GM21723 (cell line): ENCODE measurements at regions not wholly inside any gene's neighbourhood (a gene's known extent, or its start where the extent isn't known, plus 50 kb on each side); places are given as distances from the start of the nearest gene placed in this dataset.
A peak's percentile ranks its signal among the peaks of the same experiment; 100 is the strongest.

ENCODE experiments used
- ATAC-seq: cut with Tn5 transposase; IDR thresholded peaks from one replicate; pipeline ENCODE4 v1.9.1; 2021; ENCODE audit warnings: mild to moderate bottlenecking, moderate library complexity; ENCODE audit not compliant: unreplicated experiment

- no peak for ATAC-seq
Observed at GRCh38 chr9:73643379-73644013, 491.8 kb downstream of the ANXA1 start.

DNA sequence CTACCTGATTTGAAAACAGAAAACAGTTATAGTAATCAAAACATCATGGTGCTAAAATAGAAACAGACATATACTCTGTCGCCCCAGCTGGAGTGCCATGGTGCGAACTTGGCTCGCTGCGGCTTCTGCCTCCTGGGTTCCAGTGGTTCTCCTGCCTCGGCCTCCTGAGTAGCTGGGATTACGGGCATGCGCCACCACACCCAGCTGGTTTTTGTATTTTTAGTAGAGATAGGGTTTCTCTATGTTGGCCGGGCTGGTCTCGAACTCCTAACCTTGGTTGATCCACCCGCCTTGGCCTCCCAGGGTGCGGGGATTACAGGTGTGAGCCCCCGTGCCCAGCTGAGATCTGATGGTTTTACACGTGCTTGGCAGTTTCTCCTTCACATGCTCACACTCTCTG lies 495.9 kb downstream of the ANXA1 start:
- no peak for ATAC-seq

- ATAC-seq = no peak
Observed at GRCh38 chr9:73649552-73649951, 497.9 kb downstream of the ANXA1 start.

GRCh38 chr9:73655363-73655762 lies 503.7 kb downstream of the ANXA1 start:
- ATAC-seq = no peak

DNA sequence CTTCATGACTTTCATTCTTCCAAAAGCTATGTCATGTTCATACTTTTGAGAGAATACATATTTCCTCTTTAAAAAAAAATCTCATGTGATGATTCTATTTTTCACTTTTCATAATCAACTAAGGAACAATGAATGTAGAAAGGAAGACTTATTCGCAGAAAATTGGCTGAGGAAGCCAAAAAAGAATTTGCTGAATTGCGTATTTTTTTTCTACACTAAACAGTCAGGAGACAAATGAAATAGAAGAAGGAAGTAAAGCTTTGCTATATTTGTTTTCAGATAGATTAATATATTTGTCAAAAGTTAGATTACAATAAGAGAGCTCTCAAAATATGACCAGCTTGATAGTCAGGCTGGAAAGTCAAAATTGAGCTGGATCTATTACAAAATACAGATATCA lies 504.2 kb downstream of the ANXA1 start:
- no peak for ATAC-seq

DNA sequence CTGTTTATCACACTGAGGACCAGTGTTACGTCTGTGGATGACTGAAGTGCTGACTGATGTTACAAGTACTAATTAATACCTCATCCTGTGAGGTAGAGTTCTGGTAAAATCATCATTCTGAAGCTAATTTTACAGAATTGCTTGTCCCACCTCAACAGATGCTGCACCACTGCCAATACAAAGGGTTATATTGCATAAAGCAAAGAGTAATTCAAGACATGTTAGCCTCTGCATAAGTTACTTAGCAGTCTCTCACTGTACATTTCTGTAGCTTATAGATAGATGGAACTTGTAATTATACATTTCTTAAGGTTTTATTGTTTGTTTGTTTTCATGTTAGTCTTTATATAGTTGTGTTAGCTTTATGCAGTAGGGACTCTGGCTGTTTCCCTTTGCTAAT lies 513.6 kb downstream of the ANXA1 start:
- ATAC-seq = no peak

GRCh38 chr9:73667749-73668148 lies 516.1 kb downstream of the ANXA1 start:
- no peak for ATAC-seq

DNA sequence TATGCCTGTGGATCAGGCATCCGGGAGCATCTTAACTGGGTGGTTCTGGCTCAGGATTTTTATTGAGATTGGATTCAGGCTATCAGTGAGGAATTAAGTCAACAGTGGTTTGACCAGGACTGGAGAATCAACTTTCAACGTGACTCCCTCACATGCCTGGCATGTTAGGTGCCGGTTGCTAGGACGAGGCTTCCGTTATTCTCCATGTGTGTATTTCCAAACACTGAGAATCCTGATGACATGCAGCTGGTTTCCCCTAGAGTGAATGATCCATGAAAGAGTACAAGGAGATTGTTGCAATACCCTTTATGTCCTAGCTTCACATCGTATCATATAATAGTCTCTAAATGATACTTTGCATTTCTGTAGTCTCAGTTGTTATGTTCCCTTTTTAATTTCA lies 529.2 kb downstream of the ANXA1 start:
- no peak for ATAC-seq

GRCh38 chr9:73682789-73683188 lies 531.1 kb downstream of the ANXA1 start:
- no peak for ATAC-seq

DNA sequence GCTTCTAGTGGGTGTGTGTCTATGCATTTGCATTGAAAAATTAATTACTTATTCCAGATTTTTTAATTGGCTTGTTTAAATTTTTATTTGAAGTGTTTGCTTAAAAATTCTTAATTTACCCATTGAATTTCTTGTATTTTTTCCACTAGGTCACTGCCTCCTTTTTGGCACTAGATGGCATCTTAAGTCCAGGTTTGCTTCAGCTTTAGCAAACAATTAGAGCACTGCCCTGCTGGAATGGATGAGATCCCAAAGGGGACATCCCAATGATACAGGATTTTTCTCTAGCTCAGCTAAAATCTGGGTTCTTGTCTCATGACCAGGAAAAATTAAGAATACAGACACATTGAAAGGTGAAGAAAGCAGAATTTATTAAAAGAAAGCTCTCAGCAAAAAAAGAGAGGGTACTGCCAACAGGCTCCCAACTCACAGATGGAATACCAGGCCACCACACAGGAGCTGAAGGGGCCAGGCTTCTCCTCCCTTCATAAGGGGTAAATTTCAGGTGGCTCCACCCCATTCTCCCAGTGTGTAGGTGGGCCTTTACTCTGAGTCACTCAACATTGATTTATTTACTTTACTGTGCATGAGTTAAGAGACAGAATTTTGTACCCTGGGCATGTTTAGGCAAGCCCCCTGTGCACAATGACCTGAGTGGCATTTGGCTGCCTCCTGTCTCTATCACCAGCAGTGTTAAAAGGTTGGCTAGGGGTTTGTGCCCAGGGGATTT lies 532.4 kb downstream of the ANXA1 start:
- peak; percentile 53 for ATAC-seq

- no peak for ATAC-seq
Observed at GRCh38 chr9:73684601-73685000, 532.9 kb downstream of the ANXA1 start.

DNA sequence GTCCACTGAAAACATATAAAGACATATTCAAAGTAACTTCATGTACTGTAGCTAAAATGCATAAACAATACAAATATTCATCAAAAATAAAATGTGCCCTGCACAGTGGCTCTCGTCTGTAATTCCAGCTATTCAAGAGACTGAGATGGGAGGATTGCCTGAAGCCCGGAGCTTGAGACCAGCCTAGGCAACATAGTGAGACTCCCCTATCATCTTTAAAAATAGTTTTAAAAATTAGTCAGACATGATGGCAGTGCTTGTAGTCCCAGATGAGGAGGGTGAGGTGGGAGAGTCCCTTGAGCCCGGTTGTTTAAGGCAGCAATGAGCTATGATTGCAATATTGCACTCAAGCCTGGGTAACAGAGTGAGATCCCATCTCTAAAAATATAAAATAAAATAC lies 534.1 kb downstream of the ANXA1 start:
- ATAC-seq = no peak

GRCh38 chr9:73689051-73689870 lies 537.6 kb downstream of the ANXA1 start:
- no peak for ATAC-seq

- ATAC-seq = no peak
Observed at GRCh38 chr9:73701415-73702057, 549.9 kb downstream of the ANXA1 start.

DNA sequence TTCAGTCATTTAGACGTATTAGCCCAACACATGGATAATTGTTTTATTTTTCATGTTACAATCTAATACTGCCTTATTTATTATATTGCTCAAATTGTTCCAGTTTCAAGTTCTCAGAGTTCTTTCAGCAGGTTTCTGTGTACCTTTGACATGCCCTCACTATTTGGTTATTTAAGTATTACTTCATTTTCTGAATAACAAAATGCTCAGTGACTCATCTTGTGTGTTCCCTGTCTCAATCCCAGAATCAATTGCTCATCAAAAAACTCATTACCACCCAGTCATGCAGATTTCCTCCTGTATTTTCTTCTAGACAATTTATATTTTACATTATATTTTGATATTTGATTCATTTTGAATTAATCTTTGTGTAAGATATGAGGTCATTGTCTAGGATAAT lies 562.6 kb downstream of the ANXA1 start:
- ATAC-seq = no peak

DNA sequence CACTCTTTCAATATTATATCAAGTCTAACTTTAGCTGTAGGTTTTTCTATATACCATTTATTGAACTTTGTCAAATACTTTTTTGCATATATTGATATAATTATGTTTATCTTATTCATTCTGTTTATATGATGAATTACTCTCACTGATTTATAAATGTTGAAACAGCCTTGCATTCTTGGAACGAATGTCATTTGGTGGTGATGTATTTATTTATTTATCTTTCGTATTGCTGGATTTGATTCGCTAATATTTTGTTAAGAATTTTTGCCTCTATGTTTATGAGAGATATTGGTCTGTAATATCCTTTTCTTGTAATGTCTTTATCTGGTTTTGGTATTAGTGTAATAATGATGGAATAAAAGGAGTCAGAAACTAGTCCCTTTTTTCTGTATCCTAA lies 563.9 kb downstream of the ANXA1 start:
- ATAC-seq = no peak

GRCh38 chr9:73719660-73720059 lies 568.0 kb downstream of the ANXA1 start:
- ATAC-seq = no peak

DNA sequence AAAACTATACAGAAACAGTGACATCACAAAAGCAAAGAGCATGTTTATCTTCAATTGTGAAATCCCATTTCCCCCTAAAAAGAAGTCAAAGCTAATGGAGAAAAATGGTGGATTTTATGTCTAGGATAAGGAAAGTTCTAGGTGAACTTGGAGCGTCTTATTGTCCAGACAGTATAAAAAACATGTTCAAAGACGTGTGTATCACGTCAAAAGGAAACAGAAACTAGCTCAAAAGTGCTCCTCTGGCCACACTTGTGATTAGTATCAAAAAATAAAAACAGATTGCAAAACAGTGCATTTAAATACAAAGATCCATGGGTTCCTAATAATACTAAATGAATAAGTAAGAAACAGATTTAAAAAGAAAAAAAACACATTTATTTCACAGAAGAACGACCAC lies 568.9 kb downstream of the ANXA1 start:
- ATAC-seq = no peak

DNA sequence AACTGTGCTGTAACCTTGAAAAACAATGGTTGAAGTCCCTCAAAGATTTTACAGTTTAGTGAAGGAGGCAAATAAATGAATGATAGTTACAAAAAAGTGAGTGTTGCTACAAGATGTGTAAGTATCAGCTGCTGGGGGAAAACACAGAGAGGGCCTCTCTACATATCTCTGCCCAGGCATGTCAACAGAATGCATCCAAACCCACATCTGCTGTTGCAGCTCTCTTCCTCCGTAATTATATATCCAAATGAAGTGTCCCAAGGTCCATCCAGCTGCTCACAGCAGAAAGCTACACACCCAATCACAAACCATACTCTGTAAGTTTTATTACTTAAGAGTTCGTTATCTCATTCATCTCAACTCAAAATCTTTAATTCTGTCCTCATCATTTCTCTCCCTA lies 584.6 kb downstream of the ANXA1 start:
- no peak for ATAC-seq

- no peak for ATAC-seq
Observed at GRCh38 chr9:73738741-73739530, 587.3 kb downstream of the ANXA1 start.

DNA sequence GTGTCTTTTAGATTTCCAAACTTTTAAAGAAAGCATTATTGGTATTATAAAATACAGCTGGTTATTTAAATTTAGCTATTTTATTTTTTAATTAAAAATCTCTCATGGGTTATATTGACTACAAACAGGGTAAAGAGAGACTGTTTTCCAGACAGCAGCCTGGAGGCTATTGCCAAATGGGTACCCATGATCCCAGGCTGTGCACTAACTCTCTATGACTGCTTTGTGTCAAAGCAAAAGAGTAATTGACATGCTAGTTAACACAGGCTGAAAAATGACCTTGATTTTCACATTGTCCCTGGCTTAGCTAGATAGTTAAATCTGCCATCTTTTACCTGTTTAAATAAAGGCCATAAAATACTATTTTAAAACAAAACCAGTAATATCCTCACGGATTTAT lies 589.7 kb downstream of the ANXA1 start:
- no peak for ATAC-seq
